GM23338 (cell line): ENCODE measurements at regions not wholly inside any gene's neighbourhood (a gene's known extent, or its start where the extent isn't known, plus 50 kb on each side); places are given as distances from the start of the nearest gene placed in this dataset.

Experiments used
- CREB1 ChIP-seq: fragments of 250-450 bp; sonication (Bioruptor Pico); IDR thresholded peaks from 2 replicates; pipeline ENCODE4 v1.5.0; 2020; ENCODE audit warnings: low read depth, mild to moderate bottlenecking, moderate library complexity
- ETS1 ChIP-seq: IDR thresholded peaks from 2 replicates; pipeline ENCODE4 v1.6.1; 2016; ENCODE audit warnings: antibody characterized with exemption
- EZH2 ChIP-seq: fragments of 200-600 bp; sonication (generic); IDR thresholded peaks from one replicate; pipeline ENCODE4 v1.8.0; 2017; ENCODE audit warnings: antibody characterized with exemption, mild to moderate bottlenecking, low read depth; ENCODE audit not compliant: unreplicated experiment
- EZH2phosphoT487 ChIP-seq: fragments of 200-600 bp; sonication (generic); IDR thresholded peaks from one replicate; pipeline ENCODE4 v1.8.1; 2018; ENCODE audit warnings: antibody characterized with exemption; ENCODE audit not compliant: unreplicated experiment
- JUNB ChIP-seq: IDR thresholded peaks from one replicate; pipeline ENCODE4 v1.6.1; 2016; ENCODE audit warnings: antibody characterized with exemption; ENCODE audit not compliant: unreplicated experiment
- NANOG ChIP-seq: IDR thresholded peaks from 2 replicates; pipeline ENCODE4 v1.6.1; 2016; ENCODE audit warnings: antibody characterized with exemption, borderline replicate concordance
- POLR2AphosphoS5 ChIP-seq: IDR thresholded peaks from 2 replicates; pipeline ENCODE4 v1.6.1; 2016; ENCODE audit warnings: antibody characterized with exemption, low read depth
- REST ChIP-seq: IDR thresholded peaks from one replicate; pipeline ENCODE4 v1.6.1; 2018; ENCODE audit warnings: antibody characterized with exemption; ENCODE audit not compliant: unreplicated experiment
- TF ChIP-seq, protein P1 (sequence below), 2 experiments: fragments of 200-600 bp in 1 of 2; sonication (generic) in 1 of 2; conservative IDR thresholded peaks; 2 replicates each; pipeline versions ENCODE4 v1.5.1 to v1.6.1; 2016 to 2017; ENCODE audit warnings: antibody characterized with exemption in 2 of 2, low read depth in 2 of 2, mild to moderate bottlenecking in 2 of 2, moderate library complexity in 1 of 2

GRCh38 chr10:4263601-4263921, 478.6 kb upstream of the KLF6 start:
- no peak for TF ChIP-seq POLR2AphosphoS5
- TF ChIP-seq, protein P1, sequence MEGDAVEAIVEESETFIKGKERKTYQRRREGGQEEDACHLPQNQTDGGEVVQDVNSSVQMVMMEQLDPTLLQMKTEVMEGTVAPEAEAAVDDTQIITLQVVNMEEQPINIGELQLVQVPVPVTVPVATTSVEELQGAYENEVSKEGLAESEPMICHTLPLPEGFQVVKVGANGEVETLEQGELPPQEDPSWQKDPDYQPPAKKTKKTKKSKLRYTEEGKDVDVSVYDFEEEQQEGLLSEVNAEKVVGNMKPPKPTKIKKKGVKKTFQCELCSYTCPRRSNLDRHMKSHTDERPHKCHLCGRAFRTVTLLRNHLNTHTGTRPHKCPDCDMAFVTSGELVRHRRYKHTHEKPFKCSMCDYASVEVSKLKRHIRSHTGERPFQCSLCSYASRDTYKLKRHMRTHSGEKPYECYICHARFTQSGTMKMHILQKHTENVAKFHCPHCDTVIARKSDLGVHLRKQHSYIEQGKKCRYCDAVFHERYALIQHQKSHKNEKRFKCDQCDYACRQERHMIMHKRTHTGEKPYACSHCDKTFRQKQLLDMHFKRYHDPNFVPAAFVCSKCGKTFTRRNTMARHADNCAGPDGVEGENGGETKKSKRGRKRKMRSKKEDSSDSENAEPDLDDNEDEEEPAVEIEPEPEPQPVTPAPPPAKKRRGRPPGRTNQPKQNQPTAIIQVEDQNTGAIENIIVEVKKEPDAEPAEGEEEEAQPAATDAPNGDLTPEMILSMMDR (conservative IDR thresholded peaks at IDR 0.05; ENCODE audit: low read depth in 2 of 2) = no peak
- TF ChIP-seq CREB1 (CRISPR knock-in tag) = no peak
- no peak for TF ChIP-seq NANOG
- TF ChIP-seq EZH2 = no peak
- no peak for TF ChIP-seq EZH2phosphoT487
- TF ChIP-seq REST = no peak
- TF ChIP-seq JUNB = no peak
- no peak for TF ChIP-seq ETS1
